GM23248 (cell line): ENCODE measurements at regions not wholly inside any gene's neighbourhood (a gene's known extent, or its start where the extent isn't known, plus 50 kb on each side); places are given as distances from the start of the nearest gene placed in this dataset. TPM values are rescaled to one million over a fixed set of nuclear protein-coding genes. Genes with fewer than 3 reads are reported as not detected.

Experiments
- DNase-seq: peaks from one replicate; pipeline ENCODE4 v3.0.0-alpha.2; 2015
- H2AFZ ChIP-seq: fragments of 200-600 bp; sonication (generic); 2 replicates; pipeline ENCODE4 v1.6.1; 2016; ENCODE audit warnings: antibody characterized with exemption
- H3F3A ChIP-seq: fragments of 200-600 bp; sonication (generic); 2 replicates; pipeline ENCODE4 v1.6.1; 2016; ENCODE audit warnings: mild to moderate bottlenecking, antibody characterized with exemption, mixed run types; ENCODE audit not compliant: insufficient read depth
- H3K27ac ChIP-seq: fragments of 200-600 bp; sonication (generic); 2 replicates; pipeline ENCODE4 v1.5.1; 2016; ENCODE audit warnings: mild to moderate bottlenecking
- H3K27me3 ChIP-seq: fragments of 200-600 bp; sonication (generic); replicated peaks from 2 replicates; pipeline ENCODE4 v1.6.1; 2016; ENCODE audit warnings: mild to moderate bottlenecking; ENCODE audit not compliant: insufficient read depth
- H3K36me3 ChIP-seq: fragments of 200-600 bp; sonication (generic); 2 replicates; pipeline ENCODE4 v1.6.1; 2016; ENCODE audit warnings: low read depth, mild to moderate bottlenecking
- H3K4me1 ChIP-seq: fragments of 200-600 bp; sonication (generic); 2 replicates; pipeline ENCODE4 v1.6.1; 2016; ENCODE audit warnings: mild to moderate bottlenecking; ENCODE audit not compliant: insufficient read depth
- H3K4me2 ChIP-seq: fragments of 200-600 bp; sonication (generic); one replicate; pipeline ENCODE4 v1.6.1; 2016; ENCODE audit warnings: mild to moderate bottlenecking; ENCODE audit not compliant: unreplicated experiment
- H3K4me3 ChIP-seq: fragments of 200-600 bp; sonication (generic); 2 replicates; pipeline ENCODE4 v1.5.1; 2016; ENCODE audit warnings: mild to moderate bottlenecking
- H3K79me2 ChIP-seq: fragments of 200-600 bp; sonication (generic); 2 replicates; pipeline ENCODE4 v1.6.1; 2016; ENCODE audit warnings: mild to moderate bottlenecking; ENCODE audit not compliant: insufficient read depth
- H3K9ac ChIP-seq: fragments of 200-600 bp; sonication (generic); 2 replicates; pipeline ENCODE4 v1.6.1; 2016; ENCODE audit warnings: mild to moderate bottlenecking
- H3K9me2 ChIP-seq: fragments of 200-600 bp; sonication (generic); 2 replicates; pipeline ENCODE4 v1.6.1; 2016; ENCODE audit warnings: mixed run types, mild to moderate bottlenecking, moderate library complexity; ENCODE audit not compliant: insufficient read depth
- H3K9me3 ChIP-seq: fragments of 200-600 bp; sonication (generic); one replicate; pipeline ENCODE4 v1.6.1; 2017; ENCODE audit warnings: low read depth
- H4K20me1 ChIP-seq: fragments of 200-600 bp; sonication (generic); 2 replicates; pipeline ENCODE4 v1.6.0; 2016; ENCODE audit not compliant: insufficient read depth
- EZH2 ChIP-seq: fragments of 200-600 bp; sonication (generic); IDR thresholded peaks from 2 replicates; pipeline ENCODE4 v1.6.1; 2018; ENCODE audit warnings: antibody characterized with exemption, mild to moderate bottlenecking; ENCODE audit not compliant: insufficient read depth, poor library complexity, severe bottlenecking
- EZH2phosphoT487 ChIP-seq: fragments of 200-600 bp; sonication (generic); IDR thresholded peaks from 2 replicates; pipeline ENCODE4 v1.6.1; 2018; ENCODE audit warnings: antibody characterized with exemption, moderate library complexity, mild to moderate bottlenecking, low read depth; ENCODE audit not compliant: insufficient read depth
- WGBS, 2 experiments: methylation state at CpG; one replicate each; pipeline ENCODE4 v1.1.6; 2015 to 2017; ENCODE audit warnings: low lambda C conversion rate in 2 of 2, low coverage in 1 of 2; ENCODE audit errors: missing lambda C conversion rate in 2 of 2; 5-methylcytosine and 5-hydroxymethylcytosine counted together
- in situ Hi-C: fragments of 300-500 bp; cut with MboI; formaldehyde crosslinking; loops from 2 replicates; pipeline ENCODE4 v1.15.0; 2020
- microRNA-seq: library from miRNA; unstranded; fragments of <30 nt; microRNA quantifications from one replicate; pipeline ENCODE4, GENCODE V29; 2016; ENCODE audit warnings: borderline number of aligned reads

DNA sequence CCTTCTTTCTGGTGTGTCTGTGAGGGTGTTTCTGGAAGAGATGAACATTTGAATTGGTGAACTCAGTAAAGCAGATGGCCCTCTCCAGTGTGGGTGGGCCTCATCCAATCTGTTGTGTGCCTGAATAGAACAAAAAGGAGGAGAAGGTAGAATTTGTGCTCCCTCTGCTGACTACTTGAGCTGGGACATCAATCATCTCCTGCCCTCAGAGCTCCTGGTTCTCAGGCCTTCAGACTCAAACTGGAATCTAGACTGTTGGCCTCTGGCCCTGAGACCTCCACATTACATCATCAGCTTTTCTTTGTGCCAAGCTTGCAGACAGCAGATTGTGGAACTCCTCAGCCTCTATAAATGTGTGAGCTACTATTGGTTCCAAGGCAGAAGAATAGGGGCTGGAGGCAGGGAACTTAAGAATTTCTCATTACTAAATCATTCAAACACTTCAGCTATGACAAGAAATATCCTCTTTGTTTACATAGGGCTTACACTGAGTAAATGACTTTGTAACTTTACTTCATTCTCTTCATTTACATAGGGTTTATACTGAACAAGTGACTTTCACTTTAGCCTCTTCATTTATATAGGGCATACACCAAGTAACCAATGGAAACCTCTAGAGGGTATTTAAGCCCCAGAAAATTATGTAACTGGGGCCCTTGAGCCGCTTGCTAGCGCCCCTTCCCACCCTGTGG, 86.9 kb upstream of the NWD2 start:
- H3F3A ChIP-seq = no peaks in the 10 kb centered on the region
- no peak overlapping the region for H2AFZ ChIP-seq
- no peaks in the 10 kb centered on the region for H4K20me1 ChIP-seq
- H3K27me3 ChIP-seq = no peaks in the 10 kb centered on the region
- H3K4me3 ChIP-seq = no peak overlapping the region
- H3K4me1 ChIP-seq = no peaks in the 10 kb centered on the region
- no peak overlapping the region for H3K9ac ChIP-seq
- no peaks in the 10 kb centered on the region for H3K9me2 ChIP-seq
- no peak overlapping the region for H3K4me2 ChIP-seq
- H3K36me3 ChIP-seq = no peaks in the 10 kb centered on the region
- in situ Hi-C loops = no loop called here
- DNase-seq = no peak
- H3K27ac ChIP-seq = no peak overlapping the region
- H3K9me3 ChIP-seq = no peaks in the 10 kb centered on the region
- TF ChIP-seq EZH2phosphoT487 (no peak), EZH2 (no peak)
- WGBS, 2 experiments = 11 to 27% methylated on average over 2 of the region's 2 CpGs
- H3K79me2 ChIP-seq = no peaks in the 10 kb centered on the region

DNA sequence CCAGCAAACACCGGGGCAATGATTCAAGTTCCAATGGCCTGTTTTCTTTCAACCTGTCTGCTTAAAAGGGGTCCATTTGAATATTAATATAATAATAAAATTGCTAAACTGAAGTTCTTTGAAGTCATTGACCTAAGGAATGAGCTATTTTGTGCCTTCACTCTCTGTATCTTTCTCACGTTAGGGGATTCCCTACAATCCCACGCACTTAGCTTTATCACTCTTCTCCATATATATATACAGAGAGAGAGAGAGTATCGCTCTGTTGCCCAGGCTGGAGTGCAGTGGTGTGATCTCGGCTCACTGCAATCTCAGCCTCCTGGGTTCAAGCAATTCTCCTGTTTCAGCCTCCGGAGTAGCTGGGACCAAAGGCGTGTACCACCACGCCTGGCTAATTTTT, 83.9 kb upstream of the NWD2 start:
- H3K27me3 ChIP-seq = no peaks in the 10 kb centered on the region
- no peak overlapping the region for H3K9ac ChIP-seq
- no peaks in the 10 kb centered on the region for H4K20me1 ChIP-seq
- TF ChIP-seq EZH2 (no peak), EZH2phosphoT487 (no peak)
- DNase-seq = no peak
- WGBS, 2 experiments = 25 to 28% methylated on average over 8 of the region's 8 CpGs
- no peak overlapping the region for H2AFZ ChIP-seq
- no peaks in the 10 kb centered on the region for H3K9me3 ChIP-seq
- in situ Hi-C loops = no loop called here
- H3K4me1 ChIP-seq = no peaks in the 10 kb centered on the region
- no peak overlapping the region for H3K27ac ChIP-seq
- H3K9me2 ChIP-seq = no peaks in the 10 kb centered on the region
- H3K4me2 ChIP-seq = no peak overlapping the region
- no peaks in the 10 kb centered on the region for H3F3A ChIP-seq
- no peaks in the 10 kb centered on the region for H3K79me2 ChIP-seq
- H3K4me3 ChIP-seq = no peak overlapping the region
- no peaks in the 10 kb centered on the region for H3K36me3 ChIP-seq

DNA sequence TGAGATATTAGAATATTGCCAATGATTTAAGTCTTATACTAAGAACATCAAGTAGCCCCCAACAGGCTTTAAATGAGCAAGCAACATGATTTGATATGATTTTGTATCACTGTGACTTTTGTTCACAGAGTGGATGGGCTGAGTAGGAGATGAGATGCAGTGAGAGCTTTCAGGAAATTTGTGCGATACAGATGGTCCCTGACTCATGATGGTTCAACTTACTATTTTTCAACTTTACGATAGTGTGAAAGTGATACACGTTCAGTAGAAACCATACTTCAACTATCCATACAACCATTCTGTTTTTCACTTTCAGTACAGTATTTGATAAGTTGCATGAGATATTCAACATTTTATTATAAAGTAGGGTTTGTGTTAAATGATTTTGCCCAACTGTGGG, 78.7 kb upstream of the NWD2 start:
- no peaks in the 10 kb centered on the region for H3K4me1 ChIP-seq
- H3K9me3 ChIP-seq = no peaks in the 10 kb centered on the region
- H3K27me3 ChIP-seq = no peaks in the 10 kb centered on the region
- H4K20me1 ChIP-seq = no peaks in the 10 kb centered on the region
- WGBS, 2 experiments = 34 to 36% methylated on average over 3 of the region's 3 CpGs
- in situ Hi-C loops = no loop called here
- H3K9ac ChIP-seq = no peak overlapping the region
- no peaks in the 10 kb centered on the region for H3K9me2 ChIP-seq
- no peaks in the 10 kb centered on the region for H3F3A ChIP-seq
- no peak overlapping the region for H3K4me2 ChIP-seq
- H3K4me3 ChIP-seq = no peak overlapping the region
- no peak overlapping the region for H2AFZ ChIP-seq
- no peak overlapping the region for H3K27ac ChIP-seq
- H3K36me3 ChIP-seq = no peaks in the 10 kb centered on the region
- TF ChIP-seq EZH2phosphoT487 = no peak
- TF ChIP-seq EZH2 = no peak
- no peaks in the 10 kb centered on the region for H3K79me2 ChIP-seq
- DNase-seq = no peak

DNA sequence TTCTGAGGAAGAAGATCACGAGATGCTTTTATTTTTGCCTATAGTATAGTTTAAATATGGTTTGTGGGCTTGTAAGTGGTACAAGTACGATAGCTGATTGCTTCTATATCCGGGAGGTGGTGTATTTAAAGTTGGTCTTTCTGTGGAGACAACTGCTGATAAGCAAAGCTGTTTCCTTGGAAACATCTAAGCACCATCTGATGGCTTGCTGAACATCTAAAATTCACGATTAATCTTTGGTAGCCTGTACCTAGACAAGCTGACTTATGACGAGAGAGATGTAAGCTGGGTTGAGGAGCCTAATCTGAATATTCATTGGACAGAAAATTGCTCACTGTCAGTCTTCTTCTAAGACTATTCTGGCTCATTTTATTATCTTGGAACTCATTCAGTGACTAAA, 74.6 kb upstream of the NWD2 start:
- H3K9me3 ChIP-seq = no peaks in the 10 kb centered on the region
- DNase-seq = no peak
- TF ChIP-seq EZH2 (no peak), EZH2phosphoT487 (no peak)
- in situ Hi-C loops = no loop called here
- no peaks in the 10 kb centered on the region for H4K20me1 ChIP-seq
- WGBS, 2 experiments = 18 to 20% methylated on average over 5 of the region's 5 CpGs
- H3F3A ChIP-seq = no peaks in the 10 kb centered on the region
- no peak overlapping the region for H3K4me2 ChIP-seq
- no peak overlapping the region for H3K4me3 ChIP-seq
- H2AFZ ChIP-seq = no peak overlapping the region
- H3K4me1 ChIP-seq = no peaks in the 10 kb centered on the region
- no peaks in the 10 kb centered on the region for H3K27me3 ChIP-seq
- H3K27ac ChIP-seq = no peak overlapping the region
- no peak overlapping the region for H3K9ac ChIP-seq
- H3K79me2 ChIP-seq = no peaks in the 10 kb centered on the region
- H3K9me2 ChIP-seq = no peaks in the 10 kb centered on the region
- no peaks in the 10 kb centered on the region for H3K36me3 ChIP-seq

- Histone ChIP-seq H3F3A (no peaks in the 10 kb centered on the region), H3K4me2 (no peak overlapping the region), H3K4me1 (no peaks in the 10 kb centered on the region), H4K20me1 (no peaks in the 10 kb centered on the region), H3K9ac (no peak overlapping the region), H3K27me3 (no peaks in the 10 kb centered on the region), H3K9me2 (no peaks in the 10 kb centered on the region), H2AFZ (no peak overlapping the region), H3K27ac (no peak overlapping the region), H3K79me2 (no peaks in the 10 kb centered on the region), H3K4me3 (no peak overlapping the region), H3K9me3 (no peaks in the 10 kb centered on the region), H3K36me3 (no peaks in the 10 kb centered on the region)
- in situ Hi-C loops = no loop called here
- DNase-seq = no peak
- TF ChIP-seq EZH2 (no peak), EZH2phosphoT487 (no peak)
- 38 to 45% methylated on average over 10 of the region's 10 CpGs for WGBS, 2 experiments
Measured at GRCh38 chr4:37188100-37188499, 56.4 kb upstream of the NWD2 start.

Small RNA genes lying in the stretch of these regions (microRNA-seq; reads per million reads assigned to microRNA genes)
- gene MIR1255B1 = not detected
